Fibroblast of lung (primary cell): ENCODE measurements at regions not wholly inside any gene's neighbourhood (a gene's known extent, or its start where the extent isn't known, plus 50 kb on each side); places are given as distances from the start of the nearest gene placed in this dataset.

ENCODE experiments used
- EZH2 ChIP-seq: IDR thresholded peaks from 2 replicates; pipeline ENCODE4 v1.5.1; 2012; ENCODE audit warnings: low read length, control low read depth, mild to moderate bottlenecking; ENCODE audit errors: missing control alignments
- TF ChIP-seq, protein P1 (sequence below), 2 donors: IDR thresholded peaks in 1 of 2; conservative IDR thresholded peaks in 1 of 2; 1 replicate in 1 of 2; 2 replicates in 1 of 2; pipeline ENCODE4 v1.5.1; 2011 to 2012; ENCODE audit warnings: low read length in 2 of 2, control low read depth in 1 of 2, inconsistent platforms in 1 of 2, low read depth in 1 of 2, mild to moderate bottlenecking in 1 of 2

DNA sequence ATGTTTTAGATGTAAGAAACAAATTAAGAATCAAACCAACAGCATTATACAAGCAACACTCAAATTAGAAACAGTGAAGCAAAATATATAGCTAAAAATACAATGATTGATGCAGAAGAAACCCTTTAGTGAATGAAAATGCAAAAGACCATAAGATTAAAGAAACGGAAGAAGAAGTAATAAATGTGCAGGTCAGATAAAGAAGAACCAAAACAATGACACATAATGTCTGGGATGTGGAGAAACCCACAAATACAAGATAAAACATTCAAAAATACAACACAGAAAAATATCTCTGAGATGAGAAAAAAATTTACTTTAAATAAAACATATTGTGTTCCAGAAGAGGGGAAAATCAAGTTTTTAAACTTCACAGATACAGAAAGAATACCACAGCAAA lies 73.4 kb upstream of the AVPR1A start:
- TF ChIP-seq, protein P1, sequence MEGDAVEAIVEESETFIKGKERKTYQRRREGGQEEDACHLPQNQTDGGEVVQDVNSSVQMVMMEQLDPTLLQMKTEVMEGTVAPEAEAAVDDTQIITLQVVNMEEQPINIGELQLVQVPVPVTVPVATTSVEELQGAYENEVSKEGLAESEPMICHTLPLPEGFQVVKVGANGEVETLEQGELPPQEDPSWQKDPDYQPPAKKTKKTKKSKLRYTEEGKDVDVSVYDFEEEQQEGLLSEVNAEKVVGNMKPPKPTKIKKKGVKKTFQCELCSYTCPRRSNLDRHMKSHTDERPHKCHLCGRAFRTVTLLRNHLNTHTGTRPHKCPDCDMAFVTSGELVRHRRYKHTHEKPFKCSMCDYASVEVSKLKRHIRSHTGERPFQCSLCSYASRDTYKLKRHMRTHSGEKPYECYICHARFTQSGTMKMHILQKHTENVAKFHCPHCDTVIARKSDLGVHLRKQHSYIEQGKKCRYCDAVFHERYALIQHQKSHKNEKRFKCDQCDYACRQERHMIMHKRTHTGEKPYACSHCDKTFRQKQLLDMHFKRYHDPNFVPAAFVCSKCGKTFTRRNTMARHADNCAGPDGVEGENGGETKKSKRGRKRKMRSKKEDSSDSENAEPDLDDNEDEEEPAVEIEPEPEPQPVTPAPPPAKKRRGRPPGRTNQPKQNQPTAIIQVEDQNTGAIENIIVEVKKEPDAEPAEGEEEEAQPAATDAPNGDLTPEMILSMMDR (conservative IDR thresholded peaks at IDR 0.05 in 1 of 2, IDR thresholded peaks at IDR 0.05 in 1 of 2; ENCODE audit: low read depth in 1 of 2, low read length in 2 of 2), result no peak
- TF ChIP-seq EZH2, result no peak
